Fibroblast of villous mesenchyme (primary cell): ENCODE measurements at regions not wholly inside any gene's neighbourhood (a gene's known extent, or its start where the extent isn't known, plus 50 kb on each side); places are given as distances from the start of the nearest gene placed in this dataset.

Source experiments
- DNase-seq: peaks from one replicate; pipeline ENCODE4 v3.0.0-alpha.2; 2010; ENCODE audit warnings: low read depth
- H3K4me3 ChIP-seq: 2 replicates; pipeline ENCODE4 v1.5.1; 2011; ENCODE audit warnings: low read depth, mild to moderate bottlenecking, low read length
- TF ChIP-seq, protein P1 (sequence below): IDR thresholded peaks from 2 replicates; pipeline ENCODE4 v1.5.1; 2012; ENCODE audit warnings: low read depth, mild to moderate bottlenecking, low read length; ENCODE audit not compliant: insufficient read depth

- DNase-seq, result peak; percentile 73
Observed at GRCh38 chr20:22929661-22930060, 105.5 kb upstream of the SSTR4 start.

DNA sequence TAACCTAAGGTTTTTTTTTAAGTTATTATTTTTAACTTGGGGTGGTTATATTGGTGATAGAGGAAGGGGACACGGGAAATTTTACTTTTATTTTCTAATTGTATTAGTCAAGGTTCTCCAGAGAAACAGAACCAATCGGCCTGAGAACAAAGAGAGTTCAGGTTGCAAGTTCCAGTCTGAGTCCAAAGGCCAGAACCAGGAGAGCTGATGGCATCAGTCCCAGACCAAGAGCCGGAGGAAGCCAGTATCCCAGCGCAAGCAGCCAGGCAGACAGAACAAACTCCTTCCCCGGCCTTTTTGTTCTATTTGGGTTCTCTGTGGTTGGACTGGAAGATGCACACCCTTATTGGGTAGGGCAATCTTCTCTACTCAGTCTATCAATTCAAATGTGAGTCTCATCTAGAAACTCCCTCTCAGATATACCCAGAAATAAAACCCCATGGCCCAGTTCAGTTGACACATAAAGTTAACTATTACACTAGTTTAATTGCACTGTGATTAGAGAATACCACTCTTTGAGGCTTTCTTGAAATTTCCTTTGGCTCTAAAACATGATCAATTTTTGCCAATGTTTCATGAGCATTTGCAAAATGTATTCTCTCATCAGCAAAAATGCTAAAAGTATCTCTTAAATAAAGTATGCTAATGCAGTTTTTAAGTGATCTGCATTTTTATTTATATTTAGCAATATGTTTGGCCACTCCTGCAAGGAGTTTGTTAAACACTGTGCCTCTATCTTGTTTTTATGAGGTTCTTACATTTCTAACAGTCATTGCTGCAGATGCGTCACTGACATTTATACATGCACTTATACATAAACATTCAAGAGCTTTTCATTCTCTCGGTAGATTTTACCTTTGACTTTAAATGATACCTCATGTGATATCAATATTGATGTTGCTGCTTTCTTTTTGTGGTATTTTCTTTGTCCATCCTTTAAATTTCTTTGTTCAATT lies 103.2 kb upstream of the SSTR4 start:
- DNase-seq, result peak; percentile 68
- TF ChIP-seq, protein P1, sequence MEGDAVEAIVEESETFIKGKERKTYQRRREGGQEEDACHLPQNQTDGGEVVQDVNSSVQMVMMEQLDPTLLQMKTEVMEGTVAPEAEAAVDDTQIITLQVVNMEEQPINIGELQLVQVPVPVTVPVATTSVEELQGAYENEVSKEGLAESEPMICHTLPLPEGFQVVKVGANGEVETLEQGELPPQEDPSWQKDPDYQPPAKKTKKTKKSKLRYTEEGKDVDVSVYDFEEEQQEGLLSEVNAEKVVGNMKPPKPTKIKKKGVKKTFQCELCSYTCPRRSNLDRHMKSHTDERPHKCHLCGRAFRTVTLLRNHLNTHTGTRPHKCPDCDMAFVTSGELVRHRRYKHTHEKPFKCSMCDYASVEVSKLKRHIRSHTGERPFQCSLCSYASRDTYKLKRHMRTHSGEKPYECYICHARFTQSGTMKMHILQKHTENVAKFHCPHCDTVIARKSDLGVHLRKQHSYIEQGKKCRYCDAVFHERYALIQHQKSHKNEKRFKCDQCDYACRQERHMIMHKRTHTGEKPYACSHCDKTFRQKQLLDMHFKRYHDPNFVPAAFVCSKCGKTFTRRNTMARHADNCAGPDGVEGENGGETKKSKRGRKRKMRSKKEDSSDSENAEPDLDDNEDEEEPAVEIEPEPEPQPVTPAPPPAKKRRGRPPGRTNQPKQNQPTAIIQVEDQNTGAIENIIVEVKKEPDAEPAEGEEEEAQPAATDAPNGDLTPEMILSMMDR, result no peak
- no peak overlapping the region for H3K4me3 ChIP-seq

More at GRCh38 chr20:22929661-22930060, 105.5 kb upstream of the SSTR4 start:
- H3K4me3 ChIP-seq, result no peak overlapping the region
- TF ChIP-seq, protein P1, result no peak

DNA sequence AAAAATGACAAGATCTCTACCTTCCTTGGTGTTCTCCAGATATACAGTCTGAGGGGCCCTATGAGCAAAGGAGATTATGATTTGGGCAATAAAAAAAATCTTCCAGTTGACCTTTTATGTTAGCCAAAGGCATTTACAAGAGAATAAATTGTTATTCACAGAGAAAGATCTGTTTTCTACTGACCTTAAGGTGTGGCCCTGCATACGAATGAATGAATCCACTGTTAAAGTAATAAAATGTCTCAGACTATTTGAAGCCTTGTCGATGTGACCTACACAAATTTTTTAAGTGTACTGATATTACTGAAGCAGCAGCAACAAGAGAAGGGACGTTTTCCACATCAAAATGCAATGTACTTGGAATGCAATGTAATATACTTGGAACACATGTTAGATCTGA lies 95.9 kb upstream of the SSTR4 start:
- no peak overlapping the region for H3K4me3 ChIP-seq
- no peak for DNase-seq
- TF ChIP-seq, protein P1, result no peak

- no peak for DNase-seq
- TF ChIP-seq, protein P1, result no peak
- no peak overlapping the region for H3K4me3 ChIP-seq
Observed at GRCh38 chr20:22940350-22940749, 94.8 kb upstream of the SSTR4 start.

GRCh38 chr20:22941550-22941949 lies 93.6 kb upstream of the SSTR4 start:
- TF ChIP-seq, protein P1, result no peak
- H3K4me3 ChIP-seq, result no peak overlapping the region
- no peak for DNase-seq

DNA sequence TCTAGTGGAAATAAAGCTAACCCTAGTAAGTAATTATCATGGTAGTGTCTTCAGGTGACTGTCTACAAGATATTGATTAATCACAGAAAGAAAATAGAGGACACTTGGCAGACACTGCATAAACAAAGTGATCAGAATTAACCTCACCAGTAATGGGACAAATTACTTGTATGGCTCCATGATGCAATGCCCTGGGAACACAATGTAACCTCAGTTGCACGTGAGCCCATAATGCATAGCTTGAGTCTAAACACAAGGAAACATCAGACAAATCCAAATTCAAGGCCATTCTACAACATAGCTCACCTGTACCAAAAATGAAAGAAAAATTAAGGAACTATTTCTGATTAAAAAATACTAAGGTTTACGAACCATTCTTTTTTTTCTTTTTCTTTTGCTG lies 92.4 kb upstream of the SSTR4 start:
- TF ChIP-seq, protein P1, result no peak
- no peak for DNase-seq
- H3K4me3 ChIP-seq, result no peak overlapping the region
